Hematopoietic multipotent progenitor cell treated with erythropoietin and hydrocortisone succinate and interleukin-3 and kit ligand, for 8 days (in vitro differentiated cells): ENCODE measurements at regions not wholly inside any gene's neighbourhood (a gene's known extent, or its start where the extent isn't known, plus 50 kb on each side); places are given as distances from the start of the nearest gene placed in this dataset.

Experiments
- DNase-seq: peaks from one replicate; pipeline ENCODE4 v3.0.0-alpha.2; 2015

DNA sequence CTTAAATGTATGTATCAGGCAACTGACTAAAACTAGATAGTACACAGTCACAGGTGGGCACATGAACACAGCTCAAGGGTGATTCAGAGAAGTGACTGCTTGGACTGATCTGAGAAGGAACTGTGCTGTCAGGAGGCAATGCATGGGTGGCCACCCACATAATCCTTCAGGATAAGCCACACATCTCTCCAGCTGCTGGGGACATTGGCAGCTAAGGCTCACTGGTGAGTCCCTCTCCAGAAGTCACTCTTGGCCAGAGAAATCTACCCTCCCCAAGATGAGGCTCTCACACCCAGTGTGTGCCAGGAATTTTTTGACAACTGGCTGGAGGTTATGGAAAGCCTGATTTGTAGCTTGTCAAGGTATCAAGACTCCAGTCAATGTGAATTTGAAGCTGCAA, 302.4 kb upstream of the NEBL start:
- no peak for DNase-seq

DNA sequence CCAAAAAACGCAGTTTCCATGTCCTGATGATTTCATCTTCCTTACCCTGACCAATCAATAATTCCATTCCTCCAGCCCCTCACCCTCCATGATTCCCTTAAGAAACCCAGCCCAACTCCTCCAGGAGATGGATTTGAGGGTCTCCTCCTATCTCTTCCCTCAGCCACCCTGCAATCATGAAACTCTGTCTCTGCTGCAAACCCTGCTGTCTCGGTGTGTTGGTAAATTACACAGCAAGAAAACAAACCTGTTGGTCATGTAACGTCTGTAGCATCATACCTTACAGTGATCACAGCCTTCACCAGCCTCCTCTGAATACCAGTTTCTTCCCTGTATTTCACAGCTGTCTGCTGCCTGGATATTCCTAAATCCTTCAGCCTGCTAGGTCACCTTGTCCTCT, 300.7 kb upstream of the NEBL start:
- no peak for DNase-seq

DNA sequence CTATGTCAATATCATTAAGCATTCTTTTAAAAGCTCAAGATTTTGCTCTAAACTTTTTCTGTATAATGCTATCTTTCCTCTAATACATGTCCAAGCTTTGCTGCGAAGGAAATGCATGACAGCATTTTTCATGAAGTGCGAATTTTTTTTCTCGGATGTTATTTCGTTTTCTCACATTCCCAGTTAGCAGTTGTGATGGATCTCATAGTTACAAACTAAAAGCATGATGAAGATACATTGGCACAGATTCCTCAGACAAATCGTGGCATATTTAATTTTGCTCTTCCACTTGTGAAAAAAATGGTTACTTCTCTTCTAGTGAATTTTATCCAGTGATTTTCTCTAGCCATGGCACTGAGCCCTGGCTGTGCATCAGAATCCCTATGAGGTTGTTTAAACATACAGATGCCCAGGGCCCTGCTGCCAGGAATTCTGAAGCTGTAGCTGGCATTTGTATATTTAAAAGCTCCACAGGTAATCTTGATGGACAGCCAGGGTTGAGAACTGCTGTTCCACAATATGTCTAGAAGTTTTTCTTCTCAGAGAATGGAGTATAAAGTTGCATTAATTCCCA, 299.8 kb upstream of the NEBL start:
- DNase-seq = no peak

GRCh38 chr10:21195252-21195651, 298.1 kb upstream of the NEBL start:
- no peak for DNase-seq

GRCh38 chr10:21194510-21194993, 297.4 kb upstream of the NEBL start:
- no peak for DNase-seq

DNA sequence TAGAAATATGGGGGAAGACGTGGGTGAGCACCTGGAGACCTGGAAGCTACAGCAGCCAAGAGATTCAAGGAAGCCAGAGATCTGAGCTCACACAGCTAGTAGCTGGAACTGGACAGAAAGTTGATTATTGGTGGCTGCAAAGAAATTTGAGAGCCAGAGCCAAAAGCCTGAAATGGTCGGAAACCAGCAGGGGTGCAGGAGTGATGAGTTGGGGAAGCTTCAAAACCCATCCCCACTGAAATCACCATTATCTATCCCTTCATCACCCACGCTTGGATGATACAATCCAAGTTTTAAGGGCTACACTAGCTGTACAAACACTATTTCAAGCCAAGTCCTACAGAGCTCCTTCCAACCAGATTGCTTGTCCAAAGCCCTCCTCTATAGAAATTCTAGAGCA, 296.1 kb upstream of the NEBL start:
- DNase-seq = no peak

DNA sequence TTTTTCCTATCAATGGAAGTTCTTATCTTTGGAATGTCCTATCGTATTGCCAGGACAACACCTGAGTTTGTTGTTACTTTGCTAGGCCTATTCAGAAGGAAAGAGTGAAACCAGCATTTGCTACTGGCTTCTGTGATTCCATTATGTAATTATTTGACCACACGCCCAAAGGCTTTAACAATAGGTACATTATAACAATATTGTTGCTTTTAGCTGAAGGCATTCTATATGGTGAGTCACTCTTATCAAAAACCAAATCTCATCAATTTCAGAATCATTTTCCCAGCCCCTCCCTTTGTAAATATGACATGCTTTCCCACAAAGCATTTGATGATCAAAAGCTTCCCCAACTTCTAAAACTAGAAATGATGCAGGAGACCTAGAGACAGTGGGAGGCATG, 294.4 kb upstream of the NEBL start:
- no peak for DNase-seq

DNA sequence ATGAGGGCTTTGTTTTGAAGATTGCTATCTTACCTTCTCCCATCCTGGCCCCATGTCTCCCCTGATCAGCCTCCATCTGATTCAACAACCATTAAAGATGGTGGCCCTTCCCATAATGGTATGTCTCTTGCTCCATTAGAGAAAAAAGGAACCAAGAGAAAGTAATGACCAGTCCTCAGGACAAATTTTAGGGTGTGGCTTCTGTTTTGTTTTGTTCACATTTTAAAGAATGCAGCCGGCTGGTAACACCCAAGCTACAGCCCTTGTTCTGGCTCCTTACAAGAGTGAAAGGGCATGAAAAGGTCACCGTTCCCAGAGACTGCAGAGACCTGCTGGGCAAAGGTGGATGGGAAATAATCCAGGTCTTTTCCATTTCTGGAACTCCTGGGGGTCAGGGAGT, 287.9 kb upstream of the NEBL start:
- DNase-seq = no peak

DNA sequence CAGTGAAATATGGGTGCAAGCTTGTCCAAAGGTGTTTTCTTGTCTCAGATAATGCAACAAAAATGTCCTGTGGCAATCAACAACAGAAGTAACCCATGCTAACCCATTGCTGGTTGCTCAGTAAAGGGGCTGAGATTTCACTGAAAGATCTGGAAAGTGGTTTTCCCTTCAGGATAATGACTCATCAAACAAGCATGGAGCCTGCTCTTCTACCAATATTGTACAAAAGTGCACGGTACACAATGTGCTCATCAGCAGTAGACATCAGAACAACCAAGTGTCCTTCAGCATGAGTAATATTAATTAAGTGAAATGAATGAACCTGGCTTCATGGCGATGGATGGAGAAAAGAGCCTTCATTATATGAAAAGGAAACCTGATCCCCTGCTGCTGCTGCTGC, 287.1 kb upstream of the NEBL start:
- DNase-seq = no peak

GRCh38 chr10:21183025-21183424, 285.9 kb upstream of the NEBL start:
- no peak for DNase-seq

DNA sequence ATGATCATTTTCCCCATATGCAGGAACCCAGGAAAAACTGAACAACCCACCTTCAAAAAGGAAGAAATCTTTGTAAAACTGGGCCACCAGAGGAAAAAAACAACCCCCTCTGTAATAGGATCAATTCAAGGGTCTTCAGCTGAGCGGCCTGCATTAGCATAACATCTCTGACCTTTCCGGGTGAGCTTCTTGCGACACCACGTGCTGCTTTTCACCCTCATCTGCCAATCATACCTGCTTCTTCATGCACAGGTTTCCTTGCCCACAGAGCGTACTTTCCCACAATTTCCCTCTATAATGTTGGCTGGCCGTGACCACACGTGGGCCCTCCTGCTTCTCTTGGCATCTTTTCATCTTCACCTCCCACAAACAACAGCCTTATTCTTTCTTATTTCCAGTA, 284.3 kb upstream of the NEBL start:
- no peak for DNase-seq

DNA sequence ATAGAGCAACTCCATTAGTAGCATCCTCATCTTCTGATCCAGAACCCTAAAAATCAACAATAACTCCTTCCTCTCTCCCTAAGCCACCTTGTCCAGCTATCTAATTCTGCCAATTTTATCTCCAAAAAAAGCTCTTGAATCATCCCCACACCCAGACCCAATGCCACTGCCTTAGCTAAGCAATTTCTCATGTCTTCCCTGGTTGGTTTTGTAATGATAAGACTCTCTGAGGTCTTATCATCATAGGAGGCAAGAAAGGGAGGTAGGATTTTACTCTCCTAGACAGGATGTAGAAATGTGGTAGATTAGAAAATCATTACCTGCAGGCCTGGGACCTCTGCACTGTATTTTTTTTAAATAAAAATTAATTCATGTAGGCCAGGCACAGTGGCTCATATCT, 283.5 kb upstream of the NEBL start:
- no peak for DNase-seq

GRCh38 chr10:21176934-21177480, 279.9 kb upstream of the NEBL start:
- DNase-seq = no peak

GRCh38 chr10:21175797-21176196, 278.7 kb upstream of the NEBL start:
- DNase-seq = no peak

DNA sequence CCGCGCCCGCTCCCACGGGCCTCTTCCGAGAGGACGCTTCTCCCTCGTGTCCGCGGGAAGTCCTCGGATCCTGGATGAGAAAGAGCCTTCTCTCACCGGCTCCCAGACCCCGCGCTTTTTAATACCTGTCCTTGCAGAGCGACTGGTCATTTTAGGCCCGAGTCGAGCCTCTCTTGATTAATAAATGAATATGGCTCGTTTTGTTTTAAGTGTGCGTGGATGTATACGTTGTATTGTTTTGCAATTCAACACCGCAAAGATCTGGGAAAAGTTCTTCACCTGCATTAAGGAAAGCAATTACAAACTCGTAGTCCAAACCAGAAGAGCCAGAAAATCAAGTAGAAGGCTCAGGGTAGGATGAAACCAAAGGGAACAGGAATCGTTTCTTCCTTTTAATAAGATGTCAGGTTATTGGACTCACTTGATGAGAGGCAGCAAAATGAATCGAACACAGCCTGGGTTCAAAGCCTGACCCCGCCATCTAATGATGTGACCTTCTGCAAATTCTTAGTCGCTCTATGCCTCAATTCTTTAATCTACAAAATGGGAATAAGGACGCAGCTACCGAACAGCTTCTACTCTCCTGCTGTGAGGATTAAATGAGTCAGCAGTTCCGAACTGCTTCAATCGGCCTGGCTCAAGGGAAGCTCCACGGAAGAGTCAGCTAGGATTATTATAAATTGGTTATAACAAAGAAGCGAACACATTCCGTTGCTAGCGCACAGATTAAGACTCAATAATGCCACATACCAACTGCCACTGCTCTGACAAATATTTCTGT, 277.8 kb upstream of the NEBL start:
- DNase-seq = no peak

DNA sequence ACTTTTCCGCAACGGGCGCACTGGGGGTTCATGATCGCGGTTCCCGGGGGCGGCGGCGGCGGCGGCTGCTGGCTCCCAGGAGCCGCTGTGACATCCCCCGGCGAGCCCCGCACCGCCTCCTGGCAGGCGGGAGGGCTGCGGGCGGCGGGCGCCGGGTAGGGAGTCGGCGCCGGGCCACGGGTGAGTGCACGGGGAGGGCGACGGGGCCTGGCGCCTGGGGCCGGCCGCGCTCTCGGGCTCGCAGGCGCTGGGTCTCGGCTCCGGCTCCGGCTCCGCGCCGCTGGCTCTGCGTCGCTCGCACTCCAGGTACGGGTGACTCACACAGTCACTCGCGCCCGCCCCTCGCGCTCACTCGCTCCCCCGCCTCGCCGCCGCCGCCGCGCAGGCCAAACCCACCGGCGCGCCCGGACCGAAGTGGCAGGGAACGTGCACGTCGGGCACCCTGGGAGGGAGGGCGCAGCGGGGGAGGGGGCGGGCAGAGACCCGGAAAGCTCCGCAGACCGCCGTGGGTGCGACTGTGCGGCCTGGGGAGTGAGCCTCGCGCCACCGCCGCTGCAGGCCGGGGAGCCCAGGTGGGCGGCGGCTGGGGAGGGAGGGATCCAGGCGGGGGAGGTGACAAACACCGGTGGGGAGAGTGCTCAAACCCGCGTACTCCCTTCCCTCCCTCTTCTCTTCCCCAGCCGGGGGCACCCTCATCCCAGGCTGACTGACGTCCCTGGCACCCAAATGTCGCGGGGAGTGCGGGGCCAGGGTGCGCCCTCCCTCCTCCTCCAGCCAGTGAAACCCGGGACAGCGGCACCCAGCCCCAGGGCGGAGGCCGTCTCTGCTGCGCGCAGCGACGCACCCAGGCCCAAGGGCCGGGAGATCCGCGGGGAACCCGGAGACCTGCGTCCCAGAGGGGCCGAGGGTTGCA, 276.9 kb upstream of the NEBL start:
- no peak for DNase-seq

- no peak for DNase-seq
Measured at GRCh38 chr10:21172930-21173801, 276.1 kb upstream of the NEBL start.

DNA sequence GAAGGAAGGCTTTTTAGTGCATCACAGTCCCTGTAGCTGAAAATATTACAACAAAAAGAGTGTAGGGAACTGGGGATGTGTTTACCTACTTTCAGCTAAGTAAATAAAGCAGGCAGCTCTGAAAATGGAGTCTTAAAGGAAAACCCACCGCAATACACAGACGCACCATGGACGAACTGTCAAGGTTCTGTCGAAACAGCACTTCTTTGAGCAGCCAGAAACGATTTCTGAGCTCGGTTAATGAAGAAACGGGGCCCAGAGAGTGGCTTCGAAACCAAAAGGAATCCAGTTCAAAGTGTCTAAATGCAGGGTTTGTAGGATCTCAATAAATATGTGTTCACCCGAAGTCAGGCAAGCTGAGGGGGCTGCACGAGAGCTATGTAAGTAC, 275.4 kb upstream of the NEBL start:
- no peak for DNase-seq

GRCh38 chr10:21171936-21172541, 274.9 kb upstream of the NEBL start:
- DNase-seq = no peak

GRCh38 chr10:21171197-21171935, 274.3 kb upstream of the NEBL start:
- DNase-seq = no peak

DNA sequence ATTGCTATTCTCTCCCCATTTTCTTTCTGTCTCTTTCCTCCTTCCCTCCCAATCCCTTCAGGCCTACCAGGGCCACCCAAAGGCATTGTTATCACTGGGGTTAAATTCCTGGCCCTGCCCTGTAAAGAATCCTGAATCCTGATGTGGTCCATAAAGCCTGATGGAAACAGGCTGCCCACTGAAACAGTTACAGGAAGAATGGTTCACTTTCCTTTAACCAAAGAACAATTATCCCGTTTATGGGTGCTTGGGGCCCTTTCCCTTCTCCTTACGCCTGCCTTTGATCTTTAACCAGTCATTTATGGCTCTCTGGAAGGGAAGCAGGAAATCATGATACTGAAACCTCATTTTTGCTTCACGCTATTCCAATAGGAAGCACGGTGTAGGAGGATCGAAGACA, 273.1 kb upstream of the NEBL start:
- no peak for DNase-seq
